ENCODE measurements at regions not wholly inside any gene's neighbourhood (a gene's known extent, or its start where the extent isn't known, plus 50 kb on each side); places are given as distances from the start of the nearest gene placed in this dataset.
"Not testable (repeated sequence)": the region's sequence is repeated elsewhere in the genome, so short reads cannot be mapped to it uniquely, and the experiment has no call there.

- TF ChIP-seq CTCF, POLR2A, EP300, POLR2AphosphoS5 (IDR thresholded peaks at IDR 0.05): not testable (repeated sequence)
Measured at GRCh38 chr7:65576370-65576769, 202.7 kb downstream of the ZNF92 start.
